ENCODE measurements at regions not wholly inside any gene's neighbourhood (a gene's known extent, or its start where the extent isn't known, plus 50 kb on each side); places are given as distances from the start of the nearest gene placed in this dataset.

DNA sequence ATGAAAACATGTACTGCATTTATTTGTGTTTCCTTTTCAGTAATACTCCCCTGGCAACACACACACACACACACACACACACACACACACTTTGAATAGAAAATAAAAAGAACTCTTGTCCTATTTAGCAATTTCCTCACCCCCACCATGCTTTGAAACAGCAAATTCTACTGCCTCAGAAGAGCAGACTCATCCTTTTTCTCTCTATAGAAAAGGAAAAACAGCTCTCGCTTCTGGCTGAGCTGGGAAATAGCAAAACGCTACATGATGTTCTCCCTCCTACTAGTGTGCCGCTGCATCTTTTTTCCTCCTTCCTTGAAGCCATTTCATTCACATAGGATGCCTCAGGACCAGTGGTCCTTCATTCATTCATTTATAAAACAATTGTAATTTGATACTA, 453.6 kb downstream of the CSNK1G3 start:
- TF ChIP-seq, protein P1, sequence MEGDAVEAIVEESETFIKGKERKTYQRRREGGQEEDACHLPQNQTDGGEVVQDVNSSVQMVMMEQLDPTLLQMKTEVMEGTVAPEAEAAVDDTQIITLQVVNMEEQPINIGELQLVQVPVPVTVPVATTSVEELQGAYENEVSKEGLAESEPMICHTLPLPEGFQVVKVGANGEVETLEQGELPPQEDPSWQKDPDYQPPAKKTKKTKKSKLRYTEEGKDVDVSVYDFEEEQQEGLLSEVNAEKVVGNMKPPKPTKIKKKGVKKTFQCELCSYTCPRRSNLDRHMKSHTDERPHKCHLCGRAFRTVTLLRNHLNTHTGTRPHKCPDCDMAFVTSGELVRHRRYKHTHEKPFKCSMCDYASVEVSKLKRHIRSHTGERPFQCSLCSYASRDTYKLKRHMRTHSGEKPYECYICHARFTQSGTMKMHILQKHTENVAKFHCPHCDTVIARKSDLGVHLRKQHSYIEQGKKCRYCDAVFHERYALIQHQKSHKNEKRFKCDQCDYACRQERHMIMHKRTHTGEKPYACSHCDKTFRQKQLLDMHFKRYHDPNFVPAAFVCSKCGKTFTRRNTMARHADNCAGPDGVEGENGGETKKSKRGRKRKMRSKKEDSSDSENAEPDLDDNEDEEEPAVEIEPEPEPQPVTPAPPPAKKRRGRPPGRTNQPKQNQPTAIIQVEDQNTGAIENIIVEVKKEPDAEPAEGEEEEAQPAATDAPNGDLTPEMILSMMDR (conservative IDR thresholded peaks at IDR 0.05), result no peak
- TF ChIP-seq ZFX (IDR thresholded peaks at IDR 0.05), result no peak
